GM18520 (cell line): ENCODE measurements at regions not wholly inside any gene's neighbourhood (a gene's known extent, or its start where the extent isn't known, plus 50 kb on each side); places are given as distances from the start of the nearest gene placed in this dataset.

Source experiments
- ATAC-seq: cut with Tn5 transposase; IDR thresholded peaks from one replicate; pipeline ENCODE4 v1.9.1; 2021; ENCODE audit not compliant: unreplicated experiment

DNA sequence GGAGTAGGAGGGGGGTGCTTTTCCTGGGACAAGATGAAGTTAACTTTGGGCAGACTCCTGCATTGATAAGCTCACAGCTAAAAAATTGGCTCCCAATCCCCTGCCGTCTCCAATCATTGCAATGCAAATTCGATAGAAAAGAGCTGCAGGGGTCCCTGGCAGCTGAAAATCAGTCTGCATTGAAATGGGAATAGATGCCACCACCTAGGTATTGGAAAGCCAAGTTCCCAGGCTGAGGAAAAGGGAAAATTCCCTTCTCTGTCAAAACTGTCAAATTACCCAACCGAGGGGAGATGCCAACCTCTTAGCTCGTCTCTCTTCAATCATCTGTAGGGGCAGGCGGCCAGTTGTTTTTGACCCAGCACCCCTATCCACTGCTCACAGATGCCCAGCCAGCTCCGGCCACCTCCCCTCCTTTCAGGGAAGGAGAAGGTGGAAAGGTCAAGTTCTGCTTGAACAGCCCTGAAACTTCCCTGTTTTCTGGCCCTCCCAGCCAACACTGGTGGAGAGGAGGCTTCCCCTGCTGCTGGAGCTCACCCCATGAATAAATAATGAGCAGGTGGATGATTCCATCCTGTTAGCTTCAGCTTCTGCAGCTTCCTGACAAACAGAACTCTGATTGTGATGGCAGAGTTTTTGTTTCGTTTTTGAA lies 916.3 kb downstream of the TBC1D22A start:
- no peak for ATAC-seq

DNA sequence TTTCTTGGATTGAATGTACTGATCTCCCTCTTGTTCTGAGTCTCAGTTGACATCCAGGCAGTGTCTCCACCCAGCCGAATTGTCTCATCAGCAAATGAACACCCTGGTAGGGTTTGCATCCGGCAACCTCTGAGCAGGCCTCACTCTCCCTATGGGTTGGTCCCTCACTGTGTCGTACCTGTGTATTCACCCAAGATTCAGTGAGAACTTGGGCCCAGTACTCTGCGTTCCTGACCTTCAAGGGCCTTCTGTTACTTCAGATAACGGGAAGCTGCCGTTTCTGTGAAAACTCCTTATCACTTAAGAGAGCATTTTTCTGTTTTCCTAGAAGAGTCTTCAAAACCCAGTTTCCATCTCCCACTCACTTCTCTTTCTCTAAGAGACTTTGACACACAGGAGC lies 915.6 kb downstream of the TBC1D22A start:
- no peak for ATAC-seq

DNA sequence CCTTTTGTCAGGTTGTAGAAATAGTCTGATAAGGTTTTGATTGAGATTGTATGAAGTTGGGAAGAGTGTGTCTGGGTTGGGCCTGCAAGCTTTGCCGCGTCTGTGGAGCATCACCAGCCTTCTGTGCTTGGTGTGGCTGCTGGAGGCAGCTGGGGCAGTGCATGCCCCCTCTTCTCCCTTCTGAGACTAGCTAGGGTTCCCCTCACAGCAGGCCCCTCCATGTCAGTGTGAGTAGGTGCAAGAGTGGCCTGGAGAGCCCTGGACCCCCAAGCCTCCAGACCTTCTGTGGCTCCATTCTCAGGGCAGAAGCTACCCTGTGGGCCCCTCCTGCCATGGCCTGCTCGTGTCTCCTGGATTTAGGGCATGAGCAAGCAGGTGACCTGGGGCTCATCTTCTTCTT lies 914.2 kb downstream of the TBC1D22A start:
- ATAC-seq: no peak

DNA sequence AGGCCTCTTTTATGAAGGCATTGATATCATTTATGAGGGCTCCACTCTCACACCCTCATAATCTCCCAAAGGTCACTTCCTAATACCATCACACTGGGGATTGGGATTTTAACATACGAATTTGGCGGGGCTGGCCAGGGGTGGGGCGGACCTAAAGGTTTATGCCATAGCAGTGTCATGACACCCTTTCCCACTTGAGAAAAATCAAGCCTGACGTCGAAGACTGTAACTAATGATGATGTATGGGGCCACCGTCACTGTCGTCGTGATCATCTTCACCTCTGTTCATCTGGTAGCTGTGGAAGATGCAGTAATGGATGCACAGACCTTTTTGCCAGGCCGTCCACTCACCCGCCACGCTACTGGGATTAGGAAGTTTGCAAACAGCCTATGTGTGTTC lies 912.1 kb downstream of the TBC1D22A start:
- no peak for ATAC-seq

DNA sequence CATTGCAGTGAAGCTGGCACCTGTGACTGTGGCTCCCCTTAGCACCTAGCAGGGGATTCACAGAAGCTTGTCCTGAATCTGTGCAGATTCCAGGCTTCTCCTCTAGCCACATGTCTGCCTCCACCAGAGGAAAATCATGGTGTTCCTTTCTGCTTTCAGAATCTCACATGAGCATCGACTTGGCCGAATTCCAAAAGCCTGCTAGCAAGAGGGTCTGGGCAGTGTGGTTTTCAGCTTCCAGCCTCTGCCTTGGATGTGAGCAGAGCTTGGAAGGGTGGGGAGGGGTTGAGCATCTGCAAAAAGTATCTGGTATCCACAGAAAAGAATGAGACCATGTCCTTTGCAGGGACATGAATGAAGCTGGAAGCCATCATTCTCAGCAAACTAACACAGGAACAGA lies 911.1 kb downstream of the TBC1D22A start:
- no peak for ATAC-seq

DNA sequence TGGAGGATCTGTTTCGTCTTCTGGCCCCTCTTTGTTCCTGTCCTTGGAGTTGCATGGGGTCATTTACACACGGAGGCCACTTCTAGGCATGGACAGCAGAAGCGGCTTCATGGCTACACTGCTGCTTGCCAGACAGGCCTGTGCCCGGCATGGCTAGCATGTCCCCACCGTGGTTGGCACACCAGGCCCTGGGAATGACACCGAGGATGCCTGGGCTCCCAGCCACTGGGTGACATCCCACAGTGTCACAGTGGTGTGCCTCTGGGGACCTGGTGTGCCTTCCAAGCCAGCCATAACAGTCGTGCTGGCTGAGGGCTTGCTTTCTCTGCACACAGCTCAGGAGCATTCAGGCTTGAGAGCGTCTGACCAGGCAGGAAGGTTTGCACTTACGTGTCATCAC lies 910.1 kb downstream of the TBC1D22A start:
- no peak for ATAC-seq

DNA sequence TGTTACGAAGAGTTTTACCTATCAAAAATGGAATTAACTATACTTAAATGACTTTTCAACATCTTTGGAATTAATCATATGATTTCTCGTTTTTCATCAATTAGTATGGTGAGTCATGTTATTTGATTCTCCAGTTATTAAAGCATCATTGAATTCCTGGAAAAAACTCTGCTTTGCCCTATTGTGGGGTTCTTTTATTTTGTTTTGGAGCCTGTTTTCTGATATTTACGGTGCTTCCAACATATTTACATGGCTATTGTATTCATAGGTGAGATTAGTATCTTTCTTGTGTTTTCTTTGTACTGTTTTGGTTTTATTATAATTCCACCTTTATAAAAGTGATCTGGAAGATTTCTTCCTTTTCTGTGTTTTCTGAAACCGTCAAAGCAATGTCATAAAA lies 902.7 kb downstream of the TBC1D22A start:
- ATAC-seq: no peak

DNA sequence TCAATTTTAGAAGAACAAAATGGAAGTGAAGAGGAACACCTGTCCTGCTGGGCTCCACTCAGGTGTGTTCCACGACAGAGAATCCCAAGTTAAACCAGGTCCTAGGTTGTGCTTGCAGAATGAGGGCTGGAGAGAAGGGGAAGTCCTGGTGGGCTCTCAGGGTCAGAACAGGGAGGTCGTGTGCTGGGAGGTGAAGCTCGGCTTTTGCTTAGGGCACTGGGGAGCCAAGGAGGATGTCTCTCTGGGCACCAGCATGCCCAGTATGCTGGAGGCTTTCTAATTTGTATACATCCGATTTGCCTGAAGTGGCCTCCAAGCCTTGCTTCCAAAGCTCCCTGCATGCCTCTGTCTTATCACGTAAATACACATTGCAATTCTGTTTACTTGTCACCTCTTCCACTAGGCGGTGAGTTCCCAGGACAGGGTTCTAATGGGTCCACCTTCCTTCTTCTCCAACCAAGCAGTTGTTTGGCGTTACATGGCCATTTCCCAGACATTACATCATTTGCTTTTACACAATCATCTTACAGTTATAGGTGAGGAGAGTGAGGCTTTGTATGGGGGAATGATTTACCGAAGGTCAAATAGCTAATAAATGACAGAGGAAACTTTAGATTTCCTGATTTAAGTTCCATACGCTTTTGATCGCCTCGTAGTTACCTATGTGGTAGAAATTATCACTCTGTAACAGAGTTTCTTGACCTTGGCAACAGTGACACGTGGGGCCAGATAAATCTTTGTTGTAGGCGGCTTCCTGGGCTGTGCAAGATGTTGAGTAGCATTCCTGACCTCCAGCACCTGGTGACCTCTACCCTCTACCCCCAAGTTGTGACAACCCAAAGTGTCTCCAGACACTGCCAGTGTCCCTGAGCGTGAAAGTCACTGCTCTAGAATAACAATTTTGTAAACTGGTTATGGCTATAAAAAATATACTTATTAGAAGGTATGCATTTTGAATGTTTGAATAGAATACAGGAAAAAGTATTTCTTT lies 901.5 kb downstream of the TBC1D22A start:
- no peak for ATAC-seq

DNA sequence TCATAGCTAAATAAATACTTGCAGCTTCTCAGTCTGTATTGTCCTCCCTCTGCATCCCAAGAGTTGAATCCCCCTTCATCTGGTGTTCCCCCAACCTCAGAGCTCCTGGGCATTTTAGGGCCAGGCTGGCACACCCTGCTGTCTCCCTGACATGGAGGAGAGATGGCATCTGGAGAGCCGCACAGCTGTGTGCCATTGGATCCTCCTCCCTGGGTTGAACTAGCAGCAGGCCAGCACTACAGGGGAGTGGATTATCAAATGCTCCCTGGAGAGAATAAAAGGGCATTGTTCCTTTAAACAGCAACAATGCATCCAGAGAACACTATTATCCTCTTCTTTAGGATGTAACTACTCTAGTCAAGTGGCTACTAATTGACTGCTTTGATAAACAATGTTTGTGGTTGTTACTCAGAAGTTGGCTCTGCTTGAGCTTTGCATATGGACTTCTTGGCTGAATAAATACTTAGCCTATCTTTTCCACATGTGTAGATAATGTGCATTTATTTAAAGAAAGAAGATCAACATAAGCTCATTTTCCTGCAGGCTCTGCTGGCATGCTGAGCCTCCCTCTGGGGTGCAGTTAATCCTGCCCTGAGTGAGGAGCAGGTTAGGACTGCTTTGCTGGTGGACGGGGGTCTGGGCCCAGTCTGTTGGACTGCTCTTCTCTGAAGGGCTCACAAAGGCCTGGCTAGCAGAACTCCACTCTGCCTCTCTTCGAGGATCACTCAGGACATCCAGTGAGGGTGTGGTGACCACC lies 897.2 kb downstream of the TBC1D22A start:
- ATAC-seq: no peak

DNA sequence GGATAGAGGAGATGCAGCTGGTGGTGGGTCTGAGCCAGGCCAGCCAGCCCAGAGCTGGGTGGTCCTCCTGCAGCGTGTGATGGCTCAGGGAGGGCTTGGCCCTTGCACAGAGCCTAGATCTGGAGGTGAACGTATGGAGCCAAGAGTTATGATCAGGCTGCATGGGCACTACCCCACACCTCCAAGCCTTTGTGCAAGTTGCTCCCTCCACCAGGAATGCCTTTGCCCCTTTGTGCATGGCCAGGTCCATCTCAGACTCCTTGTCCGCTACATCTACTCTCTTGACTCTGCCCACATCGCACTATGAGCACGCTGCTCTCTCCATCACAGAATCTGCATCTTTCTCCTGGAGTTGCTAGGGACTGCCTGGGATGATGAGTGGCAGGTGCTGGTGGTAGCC lies 895.7 kb downstream of the TBC1D22A start:
- no peak for ATAC-seq

DNA sequence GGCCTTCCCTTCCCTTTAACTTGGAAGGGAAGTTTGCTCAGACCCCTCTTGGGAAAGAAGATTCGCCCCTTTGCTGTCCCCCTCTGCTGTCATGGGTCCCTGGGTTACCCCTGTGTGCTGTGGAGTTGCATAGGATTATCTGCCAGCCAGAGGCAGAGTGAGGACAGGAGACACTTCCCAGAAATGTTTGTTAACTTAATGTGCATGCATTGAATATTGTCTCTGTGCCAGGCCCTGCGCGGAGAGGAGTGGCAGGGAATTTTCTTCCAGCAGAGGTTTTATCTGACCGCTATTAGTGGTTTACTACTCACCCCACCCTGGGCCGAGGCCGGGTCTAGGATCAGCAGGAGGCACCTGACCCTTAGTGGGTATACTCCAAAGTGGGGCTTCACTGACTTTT lies 894.8 kb downstream of the TBC1D22A start:
- no peak for ATAC-seq

DNA sequence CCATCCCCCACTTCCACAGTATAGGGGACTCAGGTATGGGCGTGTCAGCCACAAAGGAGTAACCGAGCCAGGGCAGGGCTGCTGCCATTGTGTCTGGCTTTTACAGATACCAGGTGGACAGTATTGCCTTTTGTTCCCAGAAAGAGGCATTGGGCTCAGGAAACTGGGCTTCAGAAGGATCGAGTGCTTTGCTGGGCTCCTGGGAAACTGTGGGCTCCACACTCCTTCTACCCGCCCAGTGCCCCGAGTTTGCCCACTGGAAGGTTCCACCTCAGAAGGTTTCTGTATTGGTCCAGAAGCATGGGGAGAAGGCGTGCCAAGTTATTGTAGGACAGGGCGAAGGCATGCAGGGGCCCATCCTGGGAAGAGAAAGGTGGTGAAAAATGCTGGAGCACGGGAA lies 894.4 kb downstream of the TBC1D22A start:
- no peak for ATAC-seq

DNA sequence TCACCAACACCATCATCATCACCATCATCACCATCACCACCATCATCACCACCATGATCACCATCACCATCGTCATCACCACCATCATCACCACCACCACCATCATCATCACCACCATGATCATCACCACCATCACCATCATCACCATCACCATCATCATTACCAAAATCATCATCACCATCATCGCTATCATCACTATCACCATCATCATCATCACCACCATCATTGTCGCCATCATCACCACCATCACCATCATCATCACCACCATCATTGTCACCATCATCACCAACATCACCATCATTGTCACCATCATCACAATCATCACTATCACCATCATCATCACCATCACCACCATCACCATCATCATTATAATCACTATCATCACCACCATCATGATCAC lies 893.5 kb downstream of the TBC1D22A start:
- no peak for ATAC-seq

DNA sequence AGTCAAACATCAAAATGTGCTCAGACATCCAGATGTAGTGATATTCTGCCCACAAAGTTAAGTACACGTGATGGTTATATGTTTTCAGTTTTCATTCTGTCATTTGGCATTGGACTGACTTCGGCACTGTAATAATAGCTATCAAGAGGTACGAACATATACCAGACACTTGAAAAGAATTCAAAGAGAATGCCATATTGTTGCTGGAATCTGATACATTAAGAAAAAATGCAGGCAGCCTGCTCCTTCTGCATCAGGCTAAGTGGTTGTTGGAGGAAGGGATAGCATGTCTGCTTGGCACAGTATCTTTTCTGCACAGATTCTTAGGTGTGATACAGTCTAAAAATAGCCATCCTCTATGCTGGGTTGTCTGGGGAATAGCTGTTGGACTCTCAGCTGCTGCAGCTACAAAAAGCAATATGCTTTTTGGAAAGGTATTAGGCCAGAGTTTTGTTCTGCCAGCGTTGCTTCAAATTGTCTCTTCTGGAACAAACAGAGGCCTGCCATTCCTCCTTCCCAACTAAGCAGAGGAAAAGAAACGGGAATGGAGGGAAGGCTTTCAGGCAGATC lies 892.6 kb downstream of the TBC1D22A start:
- ATAC-seq: no peak

DNA sequence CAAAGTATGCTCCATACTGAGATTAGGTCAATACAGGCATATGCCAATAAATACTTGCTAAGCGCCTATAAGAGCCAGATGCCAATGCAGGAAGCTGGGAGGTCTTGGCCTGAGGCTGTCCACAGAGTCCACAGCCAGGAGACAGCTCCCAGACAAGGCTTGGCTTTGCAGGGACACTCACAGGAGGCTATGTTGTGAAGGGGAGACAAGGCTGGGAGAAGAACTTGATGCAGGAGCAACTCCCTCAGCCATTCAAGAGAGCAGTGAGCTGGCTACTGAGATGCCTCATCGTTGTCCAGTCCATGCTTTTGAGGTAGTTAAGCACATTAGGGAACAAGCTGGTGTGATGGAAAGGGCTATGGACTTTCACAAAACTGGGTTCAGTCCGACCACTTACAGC lies 891.5 kb downstream of the TBC1D22A start:
- ATAC-seq: no peak

DNA sequence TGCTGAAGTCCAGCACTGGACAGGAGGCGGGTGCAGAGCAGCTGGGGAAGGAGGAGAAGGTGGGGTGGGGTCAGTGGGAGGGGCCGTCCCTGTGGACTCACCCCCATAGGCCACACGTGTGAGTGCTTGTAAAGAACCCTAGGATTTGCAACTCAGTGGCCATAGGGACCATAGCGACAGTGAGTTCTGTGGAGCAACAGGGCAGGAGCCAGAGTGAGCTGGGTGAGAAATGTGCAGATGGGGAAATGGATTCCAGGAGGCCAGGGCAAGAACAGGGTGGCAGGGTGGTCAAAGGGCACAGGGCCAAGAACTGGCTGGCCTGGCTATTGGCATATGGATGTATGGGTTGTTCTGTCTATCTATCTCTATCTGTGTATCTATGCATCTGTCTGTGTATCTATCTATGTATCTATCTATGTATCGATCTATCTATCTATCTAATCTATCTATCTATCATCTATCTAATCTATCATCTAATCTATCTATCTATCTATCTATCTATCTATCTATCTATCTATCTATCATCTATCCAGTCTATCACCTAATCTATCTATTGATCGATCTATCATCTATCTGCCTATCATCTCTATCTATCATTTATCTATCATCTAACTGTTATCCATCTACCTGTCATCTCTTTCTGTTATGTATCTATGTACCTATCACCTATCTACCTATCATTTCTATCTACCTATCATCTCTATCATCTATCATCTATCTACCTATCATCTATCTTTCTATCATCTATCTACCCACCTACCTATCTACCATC lies 889.0 kb downstream of the TBC1D22A start:
- ATAC-seq: no peak

DNA sequence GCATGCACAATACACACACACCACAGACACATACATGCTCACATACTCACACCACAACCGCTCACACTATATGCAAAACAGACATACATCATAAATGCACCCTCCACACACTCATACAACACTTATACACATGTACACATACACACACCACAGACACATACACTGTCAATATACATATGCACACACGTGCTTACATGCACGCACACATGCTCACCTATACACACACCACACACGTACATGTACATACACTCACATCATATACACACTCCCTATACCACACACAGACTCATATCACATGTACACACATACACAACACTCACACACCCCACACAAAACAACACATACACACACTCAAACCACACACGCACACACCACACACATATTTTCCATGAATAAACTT lies 885.3 kb downstream of the TBC1D22A start:
- ATAC-seq: no peak

DNA sequence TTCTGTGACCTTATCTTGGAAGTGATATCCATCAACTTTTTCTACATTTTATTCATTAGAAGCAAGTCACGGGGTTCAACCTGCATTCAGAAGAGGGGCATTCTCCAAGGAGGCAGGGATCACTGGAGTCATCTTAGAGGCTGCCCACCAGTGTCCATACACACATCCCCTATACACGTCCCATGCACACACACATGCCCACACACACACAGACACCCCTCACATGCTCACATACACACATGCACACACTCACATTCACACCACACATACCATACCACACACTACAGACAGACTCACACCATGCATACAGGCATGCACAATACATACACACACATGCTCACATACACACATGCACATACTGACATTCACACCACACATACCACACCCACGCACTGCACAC lies 884.7 kb downstream of the TBC1D22A start:
- no peak for ATAC-seq

DNA sequence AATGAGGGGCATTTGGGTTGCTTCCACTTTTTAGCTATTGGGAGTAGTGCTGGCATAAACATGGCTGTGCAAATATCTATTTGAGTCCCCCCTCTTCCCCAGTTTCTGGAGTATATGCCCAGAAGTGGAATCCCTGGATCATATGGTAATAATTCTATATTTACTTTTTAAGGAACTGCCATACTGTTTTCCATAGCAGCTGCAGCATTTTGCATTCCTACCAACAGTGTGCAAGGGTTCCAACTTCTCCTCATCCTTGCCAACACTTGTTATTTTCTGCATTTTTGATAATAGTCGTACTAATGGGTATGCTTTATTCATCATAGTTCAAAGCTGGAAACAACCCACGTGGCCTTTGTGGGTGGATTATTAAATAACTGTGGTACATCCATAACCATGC lies 883.5 kb downstream of the TBC1D22A start:
- no peak for ATAC-seq

DNA sequence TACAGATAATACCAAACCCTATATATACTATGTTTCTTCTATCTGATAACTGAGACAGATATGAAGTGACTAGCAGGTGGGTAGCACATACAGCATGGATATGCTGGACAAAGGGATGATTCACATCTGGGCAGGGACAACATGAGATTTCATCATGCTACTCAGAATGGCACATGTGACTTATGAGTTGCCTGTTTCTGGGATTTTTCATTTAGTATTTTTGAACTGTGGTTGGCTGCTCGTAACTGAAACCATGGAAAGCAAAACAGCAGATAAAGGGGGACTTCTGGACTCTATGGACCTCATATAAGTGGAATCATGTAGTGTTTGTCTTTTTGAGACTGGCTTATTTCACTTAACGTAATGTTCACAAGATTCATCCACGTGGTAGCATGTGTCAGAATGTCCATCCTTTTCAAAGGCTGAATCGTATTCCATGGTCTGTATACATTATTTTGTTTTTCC lies 883.0 kb downstream of the TBC1D22A start:
- ATAC-seq: no peak
